ENCODE measurements at regions not wholly inside any gene's neighbourhood (a gene's known extent, or its start where the extent isn't known, plus 50 kb on each side); places are given as distances from the start of the nearest gene placed in this dataset.

GRCh38 chr14:85892251-85892650 lies 362.3 kb downstream of the FLRT2 start:
- Histone ChIP-seq H3K9me3 (ENCODE audit: low read depth) (no peaks in the 10 kb centered on the region), H3K36me3 (no peaks in the 10 kb centered on the region), H3K4me3 (no peak overlapping the region), H3K27ac (no peak overlapping the region), H3K4me1 (ENCODE audit: low read depth) (no peaks in the 10 kb centered on the region), H3K27me3 (no peaks in the 10 kb centered on the region)
- TF ChIP-seq CTCF (IDR thresholded peaks at IDR 0.05; ENCODE audit: low read depth, low read length), result no peak
- DNase-seq (ENCODE audit: low read depth in 1 of 2, low spot score in 1 of 2), result no peak

- Histone ChIP-seq H3K4me1 (ENCODE audit: low read depth) (no peaks in the 10 kb centered on the region), H3K27me3 (no peaks in the 10 kb centered on the region), H3K27ac (no peak overlapping the region), H3K4me3 (no peak overlapping the region), H3K36me3 (no peaks in the 10 kb centered on the region), H3K9me3 (ENCODE audit: low read depth) (no peaks in the 10 kb centered on the region)
- no peak for TF ChIP-seq CTCF (IDR thresholded peaks at IDR 0.05; ENCODE audit: low read depth, low read length)
- DNase-seq (ENCODE audit: low read depth in 1 of 2, low spot score in 1 of 2), result no peak
Observed at GRCh38 chr14:85883966-85884365, 354.0 kb downstream of the FLRT2 start.

GRCh38 chr14:85883101-85883500 lies 353.2 kb downstream of the FLRT2 start:
- H3K27ac ChIP-seq, result no peak overlapping the region
- no peaks in the 10 kb centered on the region for H3K36me3 ChIP-seq
- no peak overlapping the region for H3K4me3 ChIP-seq
- H3K4me1 ChIP-seq (ENCODE audit: low read depth), result no peaks in the 10 kb centered on the region
- H3K9me3 ChIP-seq (ENCODE audit: low read depth), result no peaks in the 10 kb centered on the region
- no peaks in the 10 kb centered on the region for H3K27me3 ChIP-seq
- no peak for TF ChIP-seq CTCF (IDR thresholded peaks at IDR 0.05; ENCODE audit: low read depth, low read length)
- no peak for DNase-seq (ENCODE audit: low read depth in 1 of 2, low spot score in 1 of 2)

- no peak for DNase-seq (ENCODE audit: low read depth in 1 of 2, low spot score in 1 of 2)
- Histone ChIP-seq H3K9me3 (ENCODE audit: low read depth) (no peaks in the 10 kb centered on the region), H3K27me3 (no peaks in the 10 kb centered on the region), H3K36me3 (no peaks in the 10 kb centered on the region), H3K27ac (no peak overlapping the region), H3K4me3 (no peak overlapping the region), H3K4me1 (ENCODE audit: low read depth) (no peaks in the 10 kb centered on the region)
- no peak for TF ChIP-seq CTCF (IDR thresholded peaks at IDR 0.05; ENCODE audit: low read depth, low read length)
Observed at GRCh38 chr14:85881935-85882334, 352.0 kb downstream of the FLRT2 start.

- H3K9me3 ChIP-seq (ENCODE audit: low read depth), result no peaks in the 10 kb centered on the region
Observed at GRCh38 chr14:85878874-85879273, 348.9 kb downstream of the FLRT2 start.

More at GRCh38 chr14:85878874-85879273, 348.9 kb downstream of the FLRT2 start:
- H3K4me1 ChIP-seq (ENCODE audit: low read depth), result no peaks in the 10 kb centered on the region
- H3K36me3 ChIP-seq, result no peaks in the 10 kb centered on the region
- H3K27ac ChIP-seq, result no peak overlapping the region
- no peak for DNase-seq (ENCODE audit: low read depth in 1 of 2, low spot score in 1 of 2)
- H3K27me3 ChIP-seq, result no peaks in the 10 kb centered on the region
- no peak overlapping the region for H3K4me3 ChIP-seq
- TF ChIP-seq CTCF (IDR thresholded peaks at IDR 0.05; ENCODE audit: low read depth, low read length), result no peak
